GM18505 (cell line): ENCODE measurements at regions not wholly inside any gene's neighbourhood (a gene's known extent, or its start where the extent isn't known, plus 50 kb on each side); places are given as distances from the start of the nearest gene placed in this dataset.

Source experiments
- ATAC-seq: cut with Tn5 transposase; IDR thresholded peaks from one replicate; pipeline ENCODE4 v1.9.1; 2021; ENCODE audit not compliant: unreplicated experiment
- POLR2A ChIP-seq: IDR thresholded peaks from 4 replicates; pipeline ENCODE4 v1.6.1; 2011; ENCODE audit warnings: borderline replicate concordance; ENCODE audit not compliant: insufficient read depth, insufficient read length; ENCODE audit errors: extremely low read depth

GRCh38 chr1:199096591-199096990 is 457.8 kb downstream of the PTPRC start:
- TF ChIP-seq POLR2A = no peak
- no peak for ATAC-seq

- no peak for ATAC-seq
- no peak for TF ChIP-seq POLR2A
Observed at GRCh38 chr1:199098468-199098867, 459.6 kb downstream of the PTPRC start.

- no peak for TF ChIP-seq POLR2A
- ATAC-seq = no peak
Observed at GRCh38 chr1:199101139-199101538, 462.3 kb downstream of the PTPRC start.

GRCh38 chr1:199101635-199102034 is 462.8 kb downstream of the PTPRC start:
- ATAC-seq = no peak
- TF ChIP-seq POLR2A = no peak

DNA sequence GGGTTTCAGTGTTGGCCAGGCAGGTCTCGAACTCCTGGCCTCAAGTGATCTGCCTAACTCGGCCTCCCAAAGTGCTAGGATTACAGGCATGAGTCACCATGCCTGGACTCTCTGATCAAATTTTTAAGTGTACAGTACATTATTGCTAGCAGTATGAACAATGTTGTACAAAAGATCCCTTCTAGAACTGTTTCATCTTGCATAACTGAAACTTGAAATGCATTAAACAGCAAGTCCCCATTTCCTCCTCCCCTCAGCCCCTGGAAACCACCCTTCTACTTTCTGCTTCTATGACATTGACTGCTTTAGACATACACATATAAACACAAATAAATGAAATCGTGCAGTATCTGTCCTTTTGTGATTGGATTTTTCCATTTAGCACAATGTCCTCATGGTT is 463.4 kb downstream of the PTPRC start:
- peak; percentile 71 for ATAC-seq
- no peak for TF ChIP-seq POLR2A

GRCh38 chr1:199109160-199109559 is 470.3 kb downstream of the PTPRC start:
- ATAC-seq = no peak
- TF ChIP-seq POLR2A = no peak

GRCh38 chr1:199112365-199112764 is 473.5 kb downstream of the PTPRC start:
- no peak for TF ChIP-seq POLR2A
- no peak for ATAC-seq

DNA sequence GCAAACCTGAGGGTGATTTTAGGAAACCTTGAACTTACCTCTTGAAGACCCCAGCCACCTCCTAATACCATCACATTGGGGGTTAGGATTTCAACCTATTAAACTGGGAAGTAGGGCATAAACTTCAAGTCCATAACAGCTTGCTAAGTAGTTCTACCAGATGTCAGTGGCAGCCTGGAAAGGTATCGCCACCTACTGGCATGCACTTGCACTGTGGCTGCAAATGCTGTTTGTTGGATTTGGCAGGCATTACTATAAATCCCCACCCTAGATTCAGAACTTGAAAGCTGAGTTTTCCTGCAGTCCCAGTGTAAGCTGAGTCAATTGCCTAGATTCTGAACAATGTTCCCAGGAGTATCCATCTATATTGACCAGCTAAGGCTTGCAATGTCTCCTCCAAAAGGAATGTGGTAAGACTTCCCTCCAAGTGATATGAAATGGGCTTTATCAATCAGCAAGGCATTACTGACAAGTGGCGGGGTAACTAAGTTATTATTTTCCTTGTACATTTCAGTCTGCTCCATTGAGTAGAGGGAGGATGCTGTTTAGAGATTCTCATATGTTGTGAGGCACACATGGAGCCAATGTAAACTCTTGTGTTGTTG is 474.5 kb downstream of the PTPRC start:
- no peak for TF ChIP-seq POLR2A
- ATAC-seq = no peak

DNA sequence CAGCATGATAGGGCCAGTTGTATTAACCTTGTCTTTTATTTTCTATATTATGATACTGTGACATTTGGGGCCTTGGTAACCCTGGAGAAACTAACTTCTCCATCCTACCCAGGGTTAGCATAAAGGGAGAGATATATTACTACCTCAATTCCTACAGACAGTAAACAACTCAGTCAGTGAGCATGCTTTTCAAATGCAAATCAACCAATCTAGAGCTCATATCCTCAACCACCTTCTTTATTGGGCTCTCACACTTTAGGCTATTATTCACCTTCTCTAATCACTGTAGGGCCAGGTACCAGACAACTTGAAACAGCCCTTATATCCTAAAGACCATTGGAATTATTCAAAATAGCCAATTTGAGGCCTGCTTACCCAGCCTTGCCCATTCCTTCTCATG is 477.6 kb downstream of the PTPRC start:
- no peak for TF ChIP-seq POLR2A
- ATAC-seq = no peak

DNA sequence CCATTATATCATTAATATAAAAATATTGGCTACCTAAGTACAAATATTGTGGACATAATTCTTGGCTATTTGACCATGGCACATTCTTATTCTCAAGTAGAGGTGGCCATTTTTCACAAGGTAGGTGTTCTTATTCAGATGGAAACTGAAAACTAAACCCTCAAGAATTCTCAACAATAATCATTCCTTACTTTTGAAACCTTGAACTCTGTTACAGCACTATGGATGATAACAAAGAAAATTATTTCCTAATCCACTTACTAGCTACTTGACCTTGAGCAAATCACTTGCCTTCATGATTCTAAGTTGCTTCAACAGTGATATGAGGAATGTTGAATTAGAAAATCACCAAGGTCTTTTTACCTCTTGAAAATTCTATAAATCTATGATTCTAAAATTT is 482.2 kb downstream of the PTPRC start:
- no peak for TF ChIP-seq POLR2A
- ATAC-seq = no peak

GRCh38 chr1:199122085-199122484 is 483.2 kb downstream of the PTPRC start:
- no peak for TF ChIP-seq POLR2A

DNA sequence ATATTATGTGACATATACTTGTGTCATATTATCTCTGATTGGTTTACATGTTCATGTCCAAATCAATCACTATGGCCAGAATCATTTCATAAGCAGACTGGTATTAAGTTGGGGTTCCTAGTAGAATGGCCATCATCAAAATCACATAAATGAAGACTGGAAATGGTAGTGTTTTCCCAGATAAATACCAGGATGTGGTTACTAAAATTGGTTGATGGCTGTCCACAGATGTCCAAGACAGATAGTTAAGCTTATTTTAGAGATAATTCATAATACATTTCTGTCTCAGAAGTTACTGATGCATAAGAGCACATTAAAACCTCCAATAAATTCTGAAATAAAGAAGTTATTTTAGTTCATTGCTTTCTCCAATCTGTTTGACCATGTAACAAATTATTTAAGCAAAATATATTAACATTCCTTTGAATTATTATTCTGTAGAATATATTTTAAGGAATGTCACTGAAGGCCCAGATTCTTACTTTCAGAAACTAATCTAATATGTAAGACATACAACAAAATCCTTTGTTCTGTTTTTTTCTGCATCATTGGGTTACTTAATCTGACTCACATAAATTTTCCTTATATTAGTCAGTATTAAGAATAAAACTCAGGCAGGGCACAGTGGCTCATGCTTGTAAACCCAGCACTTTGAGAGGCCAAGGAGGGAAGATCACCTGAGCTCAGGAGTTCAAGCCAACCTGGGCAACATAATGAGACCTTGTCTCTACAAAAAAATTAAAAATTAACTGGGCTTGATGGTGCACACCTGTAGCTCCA is 483.9 kb downstream of the PTPRC start:
- ATAC-seq = no peak
- no peak for TF ChIP-seq POLR2A

More at GRCh38 chr1:199122085-199122484, 483.2 kb downstream of the PTPRC start:
- no peak for ATAC-seq

- no peak for ATAC-seq
- TF ChIP-seq POLR2A = no peak
Observed at GRCh38 chr1:199123615-199124014, 484.8 kb downstream of the PTPRC start.

DNA sequence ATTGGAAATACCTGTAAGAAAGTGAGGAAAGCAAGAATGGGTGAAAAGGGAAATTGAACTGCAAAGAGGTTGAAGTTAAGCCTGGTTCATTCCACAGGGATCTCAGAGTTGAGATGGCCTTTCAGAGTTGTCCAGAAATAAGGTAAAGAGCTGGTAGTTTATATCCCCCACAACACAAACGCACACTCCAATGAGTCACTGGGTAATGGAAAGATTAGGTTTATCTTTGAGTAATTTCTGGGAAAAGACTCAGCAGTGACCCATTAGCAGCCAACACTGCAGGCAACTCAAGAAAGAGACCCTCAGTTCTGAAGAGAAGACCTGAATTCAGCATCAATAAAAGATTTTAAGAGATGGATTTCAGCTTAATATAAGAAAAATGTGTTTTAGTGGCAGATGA is 485.5 kb downstream of the PTPRC start:
- TF ChIP-seq POLR2A = no peak
- no peak for ATAC-seq
